Parathyroid adenoma (tissue), 2 donors: ENCODE measurements at regions not wholly inside any gene's neighbourhood (a gene's known extent, or its start where the extent isn't known, plus 50 kb on each side); places are given as distances from the start of the nearest gene placed in this dataset.
"Not testable (repeated sequence)": the region's sequence is repeated elsewhere in the genome, so short reads cannot be mapped to it uniquely, and the experiment has no call there.

Experiments used
- H2AFZ ChIP-seq: fragments of 300-600 bp; sonication (generic); one replicate; pipeline ENCODE4 v1.7.0; 2017; ENCODE audit warnings: antibody characterized with exemption, mild to moderate bottlenecking
- H3K27ac ChIP-seq: fragments of 300-600 bp; sonication (generic); one replicate; pipeline ENCODE4 v1.7.0; 2017
- H3K27me3 ChIP-seq: fragments of 300-600 bp; sonication (generic); one replicate; pipeline ENCODE4 v1.7.0; 2017; ENCODE audit warnings: low read length; ENCODE audit not compliant: control insufficient read depth, insufficient read depth
- H3K36me3 ChIP-seq: fragments of 300-600 bp; sonication (generic); one replicate; pipeline ENCODE4 v1.7.0; 2017; ENCODE audit warnings: low read length; ENCODE audit not compliant: control insufficient read depth, insufficient read depth
- H3K4me1 ChIP-seq: fragments of 300-600 bp; sonication (generic); one replicate; pipeline ENCODE4 v1.7.0; 2017; ENCODE audit warnings: control low read depth
- H3K4me2 ChIP-seq: fragments of 300-600 bp; sonication (generic); one replicate; pipeline ENCODE4 v1.7.0; 2017; ENCODE audit warnings: low read length
- H3K4me3 ChIP-seq: fragments of 300-600 bp; sonication (generic); one replicate; pipeline ENCODE4 v1.7.0; 2017; ENCODE audit warnings: low read depth, low read length
- H3K79me2 ChIP-seq: fragments of 300-600 bp; sonication (generic); one replicate; pipeline ENCODE4 v1.7.0; 2017; ENCODE audit warnings: control low read depth
- H3K9ac ChIP-seq: fragments of 300-600 bp; sonication (generic); one replicate; pipeline ENCODE4 v1.7.0; 2017; ENCODE audit warnings: mild to moderate bottlenecking
- H3K9me3 ChIP-seq: fragments of 300-600 bp; sonication (generic); one replicate; pipeline ENCODE4 v1.7.0; 2017; ENCODE audit warnings: low read length; ENCODE audit not compliant: control insufficient read depth
- CTCF ChIP-seq: fragments of 300-600 bp; sonication (generic); IDR thresholded peaks from one replicate; pipeline ENCODE4 v1.7.0; 2017; ENCODE audit warnings: antibody characterized with exemption, mild to moderate bottlenecking
- donor health status: primary hyperparathyroidism.

GRCh38 chr5:38790891-38791290, 54.9 kb upstream of the OSMR start:
- Histone ChIP-seq H3K9ac (no peak overlapping the region), H3K27ac (no peak overlapping the region), H3K9me3 (no peaks in the 10 kb centered on the region), H3K4me1 (no peaks in the 10 kb centered on the region), H3K79me2 (no peaks in the 10 kb centered on the region), H3K36me3 (no peaks in the 10 kb centered on the region), H2AFZ (no peak overlapping the region), H3K4me2 (no peak overlapping the region), H3K27me3 (no peaks in the 10 kb centered on the region), H3K4me3 (no peak overlapping the region)
- no peak for TF ChIP-seq CTCF

- Histone ChIP-seq H3K36me3 (no peaks in the 10 kb centered on the region), H3K27me3 (no peaks in the 10 kb centered on the region), H3K4me3 (no peak overlapping the region), H3K4me2 (no peak overlapping the region), H3K9ac (no peak overlapping the region), H3K27ac (no peak overlapping the region), H3K79me2 (no peaks in the 10 kb centered on the region), H2AFZ (no peak overlapping the region), H3K4me1 (no peaks in the 10 kb centered on the region), H3K9me3 (no peaks in the 10 kb centered on the region)
- no peak for TF ChIP-seq CTCF
Observed at GRCh38 chr5:38793099-38793498, 52.7 kb upstream of the OSMR start.

- not testable (repeated sequence) for H3K27ac ChIP-seq, H3K4me3 ChIP-seq, H3K9ac ChIP-seq, H2AFZ ChIP-seq, H3K79me2 ChIP-seq, H3K27me3 ChIP-seq, H3K4me2 ChIP-seq, H3K9me3 ChIP-seq, H3K36me3 ChIP-seq, H3K4me1 ChIP-seq
Observed at GRCh38 chr5:38794037-38794436, 51.8 kb upstream of the OSMR start.

- Histone ChIP-seq H3K9me3 (no peaks in the 10 kb centered on the region), H3K4me2 (no peak overlapping the region), H3K4me3 (no peak overlapping the region), H3K36me3 (no peaks in the 10 kb centered on the region), H3K4me1 (no peaks in the 10 kb centered on the region), H3K79me2 (no peaks in the 10 kb centered on the region), H2AFZ (no peak overlapping the region), H3K27ac (no peak overlapping the region), H3K27me3 (no peaks in the 10 kb centered on the region), H3K9ac (no peak overlapping the region)
- no peak for TF ChIP-seq CTCF
Observed at GRCh38 chr5:38794986-38795385, 50.8 kb upstream of the OSMR start.

GRCh38 chr5:38795986-38796741, 49.6 kb upstream of the OSMR start:
- H3K4me2 ChIP-seq: peak overlapping the region; percentile 20
- no peaks in the 10 kb centered on the region for H3K36me3 ChIP-seq
- H3K27ac ChIP-seq: peak overlapping the region; percentile 54
- H3K27me3 ChIP-seq: no peaks in the 10 kb centered on the region
- no peak overlapping the region for H2AFZ ChIP-seq
- no peak for TF ChIP-seq CTCF
- H3K4me3 ChIP-seq: no peak overlapping the region
- no peaks in the 10 kb centered on the region for H3K4me1 ChIP-seq
- H3K79me2 ChIP-seq: no peaks in the 10 kb centered on the region
- no peak overlapping the region for H3K9ac ChIP-seq
- no peaks in the 10 kb centered on the region for H3K9me3 ChIP-seq
